GM12874 (cell line): ENCODE measurements at regions not wholly inside any gene's neighbourhood (a gene's known extent, or its start where the extent isn't known, plus 50 kb on each side); places are given as distances from the start of the nearest gene placed in this dataset.

Source experiments
- TF ChIP-seq, protein P1 (sequence below): IDR thresholded peaks from 2 replicates; pipeline ENCODE4 v1.5.1; 2011; ENCODE audit warnings: low read depth, mild to moderate bottlenecking, control low read depth, low read length, moderate library complexity; ENCODE audit not compliant: insufficient read depth

DNA sequence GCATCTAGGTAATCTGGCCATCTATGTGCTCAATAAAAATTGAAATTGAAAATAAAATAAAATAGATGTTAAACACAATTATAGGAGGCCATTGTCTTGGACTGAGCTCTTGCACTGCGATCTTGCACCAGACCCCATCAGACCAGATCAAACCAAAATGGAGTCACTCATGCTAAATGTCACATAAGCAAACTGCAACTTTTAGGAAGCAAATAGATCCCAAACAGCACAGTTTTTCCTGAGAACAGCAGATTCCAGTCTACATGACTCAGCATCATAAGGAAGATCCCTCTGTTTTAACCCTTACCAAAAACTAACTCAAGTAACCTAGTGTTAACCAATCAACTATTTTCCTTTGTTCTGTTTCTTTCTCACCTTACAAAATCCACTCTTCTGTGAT, 57.7 kb upstream of the LRP1B start:
- TF ChIP-seq, protein P1, sequence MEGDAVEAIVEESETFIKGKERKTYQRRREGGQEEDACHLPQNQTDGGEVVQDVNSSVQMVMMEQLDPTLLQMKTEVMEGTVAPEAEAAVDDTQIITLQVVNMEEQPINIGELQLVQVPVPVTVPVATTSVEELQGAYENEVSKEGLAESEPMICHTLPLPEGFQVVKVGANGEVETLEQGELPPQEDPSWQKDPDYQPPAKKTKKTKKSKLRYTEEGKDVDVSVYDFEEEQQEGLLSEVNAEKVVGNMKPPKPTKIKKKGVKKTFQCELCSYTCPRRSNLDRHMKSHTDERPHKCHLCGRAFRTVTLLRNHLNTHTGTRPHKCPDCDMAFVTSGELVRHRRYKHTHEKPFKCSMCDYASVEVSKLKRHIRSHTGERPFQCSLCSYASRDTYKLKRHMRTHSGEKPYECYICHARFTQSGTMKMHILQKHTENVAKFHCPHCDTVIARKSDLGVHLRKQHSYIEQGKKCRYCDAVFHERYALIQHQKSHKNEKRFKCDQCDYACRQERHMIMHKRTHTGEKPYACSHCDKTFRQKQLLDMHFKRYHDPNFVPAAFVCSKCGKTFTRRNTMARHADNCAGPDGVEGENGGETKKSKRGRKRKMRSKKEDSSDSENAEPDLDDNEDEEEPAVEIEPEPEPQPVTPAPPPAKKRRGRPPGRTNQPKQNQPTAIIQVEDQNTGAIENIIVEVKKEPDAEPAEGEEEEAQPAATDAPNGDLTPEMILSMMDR = no peak

DNA sequence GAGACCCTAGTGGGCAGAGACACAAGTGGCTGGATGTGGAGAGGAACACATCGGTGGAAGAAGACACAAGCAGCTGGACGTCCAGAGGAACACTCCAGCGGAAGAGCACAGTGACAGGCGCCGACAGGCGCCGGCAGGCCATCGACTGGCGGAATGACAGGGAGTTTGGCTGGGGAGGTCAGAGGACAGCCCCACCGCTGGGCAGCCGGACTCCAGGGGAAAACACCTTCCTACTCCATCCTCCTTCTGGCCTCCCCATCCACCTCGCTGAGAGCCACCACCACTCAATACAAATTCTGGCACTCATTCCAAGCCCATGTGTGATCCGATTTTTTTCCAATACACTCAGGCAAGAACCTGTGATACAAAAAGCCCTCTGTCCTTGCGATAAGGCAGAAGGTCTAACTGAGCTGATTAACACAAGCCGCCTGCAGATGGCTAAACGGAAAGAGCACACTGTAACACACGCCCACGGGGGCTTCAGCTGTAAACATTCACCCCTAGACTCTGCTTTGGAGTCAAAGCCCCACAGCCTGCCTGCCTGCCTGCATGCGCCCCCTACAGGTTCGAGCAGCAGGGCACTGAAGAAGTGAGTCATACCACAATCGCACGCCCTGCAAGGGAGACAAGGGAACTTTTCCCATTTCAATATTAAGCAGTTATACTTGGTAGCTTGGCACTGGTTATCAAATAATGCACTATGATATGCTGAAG, 50.2 kb upstream of the LRP1B start:
- TF ChIP-seq, protein P1 = peak; percentile 52
